ENCODE measurements at regions not wholly inside any gene's neighbourhood (a gene's known extent, or its start where the extent isn't known, plus 50 kb on each side); places are given as distances from the start of the nearest gene placed in this dataset.
"Not testable (repeated sequence)": the region's sequence is repeated elsewhere in the genome, so short reads cannot be mapped to it uniquely, and the experiment has no call there.

GRCh38 chr1:173376065-173376464 is 101.1 kb upstream of the PRDX6 start:
- H3K9ac ChIP-seq (ENCODE audit: insufficient read depth in 1 of 2, low read depth in 2 of 2, low read length in 2 of 2); H3K79me2 ChIP-seq (ENCODE audit: control insufficient read depth, insufficient read depth, low read length); ATAC-seq; H3K4me3 ChIP-seq; H3K9me1 ChIP-seq (ENCODE audit: control insufficient read depth, insufficient read depth, low read length); H3K27ac ChIP-seq (ENCODE audit: extremely low read depth, low read depth, low read length); H3K27me3 ChIP-seq (ENCODE audit: control insufficient read depth in 2 of 2, insufficient read depth in 2 of 2, low read length in 2 of 2); H2AFZ ChIP-seq (ENCODE audit: low read depth, low read length); FAIRE-seq; H4K20me1 ChIP-seq (replicated peaks; ENCODE audit: control insufficient read depth, insufficient read depth, low read length); H3K9me3 ChIP-seq (replicated peaks; ENCODE audit: control insufficient read depth, insufficient read depth, low read depth, low read length); intact Hi-C loops (cut with micrococcal nuclease); DNase-seq (ENCODE audit: extremely low read depth in 1 of 4, low spot score in 3 of 4); H3K4me2 ChIP-seq (ENCODE audit: insufficient read depth, low read length); H3K36me3 ChIP-seq (ENCODE audit: control insufficient read depth, insufficient read depth, low read length); in situ Hi-C loops (cut with MboI); H3K4me1 ChIP-seq (replicated peaks in 1 of 2; ENCODE audit: control insufficient read depth in 2 of 2, insufficient read depth in 2 of 2, low read length in 2 of 2); BruUV-seq (replicated peaks): not testable (repeated sequence)
- POLR2A ChIA-PET = interaction anchor here (0.8 kb wide), 1 partner anchor 11 kb away, joined by 4 read pairs; no protein-coding TSS in a partner anchor
- 0% methylated on average over 1 of the region's 1 CpG for WGBS (ENCODE audit: insufficient coverage, low coverage, missing lambda C conversion rate)
- TF ChIP-seq RBM25 (IDR thresholded peaks at IDR 0.05; ENCODE audit: low read depth, low read length, severe bottlenecking) = peak; percentile 44
- TF ChIP-seq HDAC2 (IDR thresholded peaks at IDR 0.05) = peak; percentile 55; the same call in 1 of the 2 replicates
- TF ChIP-seq ZNF146 (CRISPR knock-in tag; IDR thresholded peaks at IDR 0.05; ENCODE audit: unreplicated experiment) = peak; percentile 94
- peak; percentile 76 for TF ChIP-seq BCOR (IDR thresholded peaks at IDR 0.05)
- peak; percentile 25 to 57; a peak in 2 of 4 replicates for TF ChIP-seq KDM1A (IDR thresholded peaks at IDR 0.05)
- CTCF ChIA-PET (ENCODE audit: low intra/inter-chr PET ratio) = interaction anchor here (0.6 kb wide), 1 partner anchor 187 kb away, joined by 3 read pairs; no protein-coding TSS in a partner anchor

DNA sequence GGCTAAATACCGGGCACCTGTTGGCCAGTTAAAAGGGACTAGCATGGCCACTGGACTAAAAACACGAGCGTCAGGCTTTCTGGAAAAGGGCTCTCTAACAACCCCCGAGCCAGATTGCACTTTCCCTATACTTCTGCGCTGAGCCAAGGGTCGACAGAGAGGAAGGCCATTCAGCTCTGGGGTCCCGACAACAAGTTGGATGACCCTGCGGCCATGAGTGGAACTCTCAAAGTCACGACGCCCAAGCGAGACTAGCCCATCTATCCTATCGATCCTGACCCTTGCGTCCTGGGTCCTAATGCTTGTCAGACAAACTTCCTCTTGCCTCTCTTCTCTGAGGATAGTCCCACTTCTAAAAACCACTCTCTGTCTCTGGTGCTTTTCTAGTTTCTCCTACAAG is 99.9 kb upstream of the PRDX6 start:
- BruUV-seq (replicated peaks) = no TSS peak
- WGBS (ENCODE audit: insufficient coverage, low coverage, missing lambda C conversion rate) = 51% methylated on average over 13 of the region's 13 CpGs
- no peak for ATAC-seq
- in situ Hi-C loops (cut with MboI) = no loop called here
- no peak overlapping the region for H3K9ac ChIP-seq (ENCODE audit: insufficient read depth in 1 of 2, low read depth in 2 of 2, low read length in 2 of 2)
- no peaks in the 10 kb centered on the region for H3K27me3 ChIP-seq (ENCODE audit: control insufficient read depth in 2 of 2, insufficient read depth in 2 of 2, low read length in 2 of 2)
- intact Hi-C loops (cut with micrococcal nuclease) = no loop called here
- H3K4me1 ChIP-seq (replicated peaks in 1 of 2; ENCODE audit: control insufficient read depth in 2 of 2, insufficient read depth in 2 of 2, low read length in 2 of 2) = no peaks in the 10 kb centered on the region; a peak in 1 of 5 replicates
- no peak for FAIRE-seq
- peaks cover 5% of the 10 kb centered on the region for H3K9me3 ChIP-seq (replicated peaks; ENCODE audit: control insufficient read depth, insufficient read depth, low read depth, low read length)
- ChIA-PET CTCF (ENCODE audit: low intra/inter-chr PET ratio) (no interaction called here), POLR2A (no interaction called here)
- H3K9me1 ChIP-seq (ENCODE audit: control insufficient read depth, insufficient read depth, low read length) = no peaks in the 10 kb centered on the region
- no peak overlapping the region for H3K4me2 ChIP-seq (ENCODE audit: insufficient read depth, low read length)
- H3K79me2 ChIP-seq (ENCODE audit: control insufficient read depth, insufficient read depth, low read length) = no peaks in the 10 kb centered on the region
- no peak for DNase-seq (ENCODE audit: extremely low read depth in 1 of 4, low spot score in 3 of 4)
- H3K27ac ChIP-seq (ENCODE audit: extremely low read depth, low read depth, low read length) = no peak overlapping the region
- H4K20me1 ChIP-seq (replicated peaks; ENCODE audit: control insufficient read depth, insufficient read depth, low read length) = no peaks in the 10 kb centered on the region
- H3K36me3 ChIP-seq (ENCODE audit: control insufficient read depth, insufficient read depth, low read length) = no peaks in the 10 kb centered on the region
- no peak overlapping the region for H3K4me3 ChIP-seq
- no peak overlapping the region for H2AFZ ChIP-seq (ENCODE audit: low read depth, low read length)
- no peak for TF ChIP-seq ZNF518B (CRISPR knock-in tag; IDR thresholded peaks at IDR 0.05)
- no peak for TF ChIP-seq MCM2 (IDR thresholded peaks at IDR 0.05; ENCODE audit: low read depth)
- TF ChIP-seq, protein P1, sequence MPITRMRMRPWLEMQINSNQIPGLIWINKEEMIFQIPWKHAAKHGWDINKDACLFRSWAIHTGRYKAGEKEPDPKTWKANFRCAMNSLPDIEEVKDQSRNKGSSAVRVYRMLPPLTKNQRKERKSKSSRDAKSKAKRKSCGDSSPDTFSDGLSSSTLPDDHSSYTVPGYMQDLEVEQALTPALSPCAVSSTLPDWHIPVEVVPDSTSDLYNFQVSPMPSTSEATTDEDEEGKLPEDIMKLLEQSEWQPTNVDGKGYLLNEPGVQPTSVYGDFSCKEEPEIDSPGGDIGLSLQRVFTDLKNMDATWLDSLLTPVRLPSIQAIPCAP (CRISPR knock-in tag; IDR thresholded peaks at IDR 0.05; ENCODE audit: borderline replicate concordance) = no peak
- TF ChIP-seq SNIP1 (IDR thresholded peaks at IDR 0.05; ENCODE audit: low read depth) = no peak
- TF ChIP-seq E2F3 (CRISPR knock-in tag; IDR thresholded peaks at IDR 0.05) = no peak
- TF ChIP-seq, protein P2, sequence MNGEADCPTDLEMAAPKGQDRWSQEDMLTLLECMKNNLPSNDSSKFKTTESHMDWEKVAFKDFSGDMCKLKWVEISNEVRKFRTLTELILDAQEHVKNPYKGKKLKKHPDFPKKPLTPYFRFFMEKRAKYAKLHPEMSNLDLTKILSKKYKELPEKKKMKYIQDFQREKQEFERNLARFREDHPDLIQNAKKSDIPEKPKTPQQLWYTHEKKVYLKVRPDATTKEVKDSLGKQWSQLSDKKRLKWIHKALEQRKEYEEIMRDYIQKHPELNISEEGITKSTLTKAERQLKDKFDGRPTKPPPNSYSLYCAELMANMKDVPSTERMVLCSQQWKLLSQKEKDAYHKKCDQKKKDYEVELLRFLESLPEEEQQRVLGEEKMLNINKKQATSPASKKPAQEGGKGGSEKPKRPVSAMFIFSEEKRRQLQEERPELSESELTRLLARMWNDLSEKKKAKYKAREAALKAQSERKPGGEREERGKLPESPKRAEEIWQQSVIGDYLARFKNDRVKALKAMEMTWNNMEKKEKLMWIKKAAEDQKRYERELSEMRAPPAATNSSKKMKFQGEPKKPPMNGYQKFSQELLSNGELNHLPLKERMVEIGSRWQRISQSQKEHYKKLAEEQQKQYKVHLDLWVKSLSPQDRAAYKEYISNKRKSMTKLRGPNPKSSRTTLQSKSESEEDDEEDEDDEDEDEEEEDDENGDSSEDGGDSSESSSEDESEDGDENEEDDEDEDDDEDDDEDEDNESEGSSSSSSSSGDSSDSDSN (IDR thresholded peaks at IDR 0.05; ENCODE audit: borderline replicate concordance in 1 of 2, low read depth in 2 of 2, low read length in 2 of 2) = no peak
